Large intestine (tissue), 3 donors: ENCODE measurements at regions not wholly inside any gene's neighbourhood (a gene's known extent, or its start where the extent isn't known, plus 50 kb on each side); places are given as distances from the start of the nearest gene placed in this dataset.

Source experiments
- DNase-seq, 2 donors: peaks; one replicate each; pipeline versions ENCODE4 v3.0.0 to v3.0.0-alpha.2; 2013
- H3K27ac ChIP-seq: one replicate; pipeline ENCODE4 v1.5.1; 2013; ENCODE audit warnings: low read length
- H3K27me3 ChIP-seq: 2 replicates; pipeline ENCODE4 v1.6.1; 2013; ENCODE audit warnings: low read length; ENCODE audit not compliant: control insufficient read depth, insufficient read depth
- H3K36me3 ChIP-seq: 2 replicates; pipeline ENCODE4 v1.6.1; 2013; ENCODE audit warnings: low read length; ENCODE audit not compliant: control insufficient read depth, insufficient read depth
- H3K4me1 ChIP-seq: one replicate; pipeline ENCODE4 v1.6.1; 2013; ENCODE audit warnings: low read length; ENCODE audit not compliant: control insufficient read depth, insufficient read depth
- H3K4me3 ChIP-seq: one replicate; pipeline ENCODE4 v1.5.1; 2013; ENCODE audit warnings: low read length
- H3K9me3 ChIP-seq: one replicate; pipeline ENCODE4 v1.6.1; 2013; ENCODE audit warnings: mild to moderate bottlenecking, low read depth, low read length, moderate library complexity; ENCODE audit not compliant: control insufficient read depth
- WGBS: methylation state at CpG from one replicate; pipeline ENCODE4 v1.1.5; 2013; ENCODE audit warnings: low lambda C conversion rate; ENCODE audit not compliant: insufficient coverage; 5-methylcytosine and 5-hydroxymethylcytosine counted together

- Histone ChIP-seq H3K9me3 (no peaks in the 10 kb centered on the region), H3K27me3 (no peaks in the 10 kb centered on the region), H3K4me1 (peaks cover 8% of the 10 kb centered on the region), H3K36me3 (no peaks in the 10 kb centered on the region), H3K4me3 (no peak overlapping the region), H3K27ac (no peak overlapping the region)
- DNase-seq: no peak
- WGBS: 100% methylated on average over 1 of the region's 4 CpGs
Measured at GRCh38 chr13:37945651-37946575, 76.3 kb upstream of the TRPC4 start.

GRCh38 chr13:37944869-37945442 lies 75.4 kb upstream of the TRPC4 start:
- Histone ChIP-seq H3K9me3 (no peaks in the 10 kb centered on the region), H3K27me3 (no peaks in the 10 kb centered on the region), H3K4me3 (no peak overlapping the region), H3K4me1 (peaks cover 8% of the 10 kb centered on the region), H3K27ac (no peak overlapping the region), H3K36me3 (no peaks in the 10 kb centered on the region)
- WGBS: 61% methylated on average over 3 of the region's 8 CpGs
- DNase-seq: no peak

GRCh38 chr13:37944081-37944868 lies 74.7 kb upstream of the TRPC4 start:
- Histone ChIP-seq H3K4me1 (peaks cover 4% of the 10 kb centered on the region), H3K9me3 (no peaks in the 10 kb centered on the region), H3K4me3 (no peak overlapping the region), H3K27me3 (no peaks in the 10 kb centered on the region), H3K27ac (no peak overlapping the region), H3K36me3 (no peaks in the 10 kb centered on the region)
- DNase-seq: peak; percentile 43 to 66
- 44% methylated on average over 5 of the region's 10 CpGs for WGBS

GRCh38 chr13:37942929-37943328 lies 73.4 kb upstream of the TRPC4 start:
- H3K27me3 ChIP-seq: no peaks in the 10 kb centered on the region
- no peak for DNase-seq

GRCh38 chr13:37934339-37935191 lies 65.0 kb upstream of the TRPC4 start:
- WGBS: no CpG with 5 or more reads among the region's 25 CpGs
- Histone ChIP-seq H3K9me3 (peaks cover 2% of the 10 kb centered on the region), H3K36me3 (no peaks in the 10 kb centered on the region), H3K27me3 (no peaks in the 10 kb centered on the region), H3K4me1 (no peaks in the 10 kb centered on the region), H3K4me3 (no peak overlapping the region), H3K27ac (no peak overlapping the region)
- DNase-seq: peak; percentile 18 to 42

More at GRCh38 chr13:37942929-37943328, 73.4 kb upstream of the TRPC4 start:
- Histone ChIP-seq H3K4me3 (no peak overlapping the region), H3K4me1 (peaks cover 4% of the 10 kb centered on the region), H3K9me3 (no peaks in the 10 kb centered on the region), H3K36me3 (no peaks in the 10 kb centered on the region), H3K27ac (no peak overlapping the region)

- no peak for DNase-seq
- Histone ChIP-seq H3K27ac (no peak overlapping the region), H3K9me3 (peaks cover under 1% of the 10 kb centered on the region), H3K27me3 (no peaks in the 10 kb centered on the region), H3K4me1 (no peaks in the 10 kb centered on the region), H3K4me3 (no peak overlapping the region), H3K36me3 (no peaks in the 10 kb centered on the region)
- WGBS: no CpG with 5 or more reads among the region's 4 CpGs
Measured at GRCh38 chr13:37929308-37929707, 59.7 kb upstream of the TRPC4 start.

- DNase-seq: no peak
- Histone ChIP-seq H3K27ac (no peak overlapping the region), H3K9me3 (no peaks in the 10 kb centered on the region), H3K4me1 (no peaks in the 10 kb centered on the region), H3K36me3 (no peaks in the 10 kb centered on the region), H3K27me3 (no peaks in the 10 kb centered on the region), H3K4me3 (no peak overlapping the region)
- WGBS: 83% methylated on average over 1 of the region's 4 CpGs
Measured at GRCh38 chr13:37927561-37927960, 58.0 kb upstream of the TRPC4 start.

- 85% methylated on average over 3 of the region's 7 CpGs for WGBS
- no peak for DNase-seq
- no peak overlapping the region for H3K27ac ChIP-seq
Measured at GRCh38 chr13:37925878-37926473, 56.4 kb upstream of the TRPC4 start.

GRCh38 chr13:37923236-37923635 lies 53.7 kb upstream of the TRPC4 start:
- Histone ChIP-seq H3K9me3 (no peaks in the 10 kb centered on the region), H3K36me3 (no peaks in the 10 kb centered on the region)
- DNase-seq: no peak

More at GRCh38 chr13:37925878-37926473, 56.4 kb upstream of the TRPC4 start:
- no peaks in the 10 kb centered on the region for H3K27me3 ChIP-seq
- H3K36me3 ChIP-seq: no peaks in the 10 kb centered on the region
- no peaks in the 10 kb centered on the region for H3K9me3 ChIP-seq
- H3K4me3 ChIP-seq: no peak overlapping the region
- no peaks in the 10 kb centered on the region for H3K4me1 ChIP-seq

More at GRCh38 chr13:37923236-37923635, 53.7 kb upstream of the TRPC4 start:
- Histone ChIP-seq H3K4me3 (no peak overlapping the region), H3K27me3 (no peaks in the 10 kb centered on the region), H3K4me1 (no peaks in the 10 kb centered on the region), H3K27ac (no peak overlapping the region)
